ENCODE measurements at regions not wholly inside any gene's neighbourhood (a gene's known extent, or its start where the extent isn't known, plus 50 kb on each side); places are given as distances from the start of the nearest gene placed in this dataset.

DNA sequence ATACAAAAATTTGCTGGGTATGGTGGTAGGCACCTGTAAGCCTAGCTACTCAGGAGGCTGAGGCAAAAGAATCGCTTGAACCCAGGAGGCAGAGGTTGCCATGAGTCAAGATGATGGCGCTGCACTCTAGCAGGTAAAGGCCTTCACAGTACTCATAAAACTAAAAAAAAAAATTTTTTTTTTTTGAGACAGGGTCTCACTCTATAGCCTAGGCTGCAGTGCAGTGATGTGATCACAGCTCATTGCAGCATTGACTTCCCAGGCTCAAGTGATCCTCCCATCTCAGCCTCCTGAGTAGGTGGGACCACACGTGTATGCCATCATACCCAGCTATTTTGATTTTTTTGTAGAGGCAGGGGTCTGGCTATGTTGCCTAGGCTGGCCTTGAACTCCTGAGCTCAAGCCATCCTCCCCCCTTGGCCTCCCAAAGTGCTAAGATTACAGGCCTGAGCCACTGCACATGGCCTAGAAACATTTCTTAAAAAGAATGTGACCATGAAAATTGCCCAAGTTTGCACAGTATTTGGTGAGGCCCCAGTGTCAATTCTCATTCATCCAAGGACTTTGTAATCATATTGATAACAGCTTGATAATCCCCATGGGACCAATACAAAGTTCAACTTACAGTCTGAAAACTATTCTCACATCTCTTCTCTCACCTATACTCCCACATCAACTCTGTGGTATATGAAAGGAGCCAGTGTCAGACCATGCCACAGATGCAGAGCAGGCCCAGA lies 64.2 kb upstream of the MYCN start:
- no peak for ATAC-seq
- TF ChIP-seq, protein P1, sequence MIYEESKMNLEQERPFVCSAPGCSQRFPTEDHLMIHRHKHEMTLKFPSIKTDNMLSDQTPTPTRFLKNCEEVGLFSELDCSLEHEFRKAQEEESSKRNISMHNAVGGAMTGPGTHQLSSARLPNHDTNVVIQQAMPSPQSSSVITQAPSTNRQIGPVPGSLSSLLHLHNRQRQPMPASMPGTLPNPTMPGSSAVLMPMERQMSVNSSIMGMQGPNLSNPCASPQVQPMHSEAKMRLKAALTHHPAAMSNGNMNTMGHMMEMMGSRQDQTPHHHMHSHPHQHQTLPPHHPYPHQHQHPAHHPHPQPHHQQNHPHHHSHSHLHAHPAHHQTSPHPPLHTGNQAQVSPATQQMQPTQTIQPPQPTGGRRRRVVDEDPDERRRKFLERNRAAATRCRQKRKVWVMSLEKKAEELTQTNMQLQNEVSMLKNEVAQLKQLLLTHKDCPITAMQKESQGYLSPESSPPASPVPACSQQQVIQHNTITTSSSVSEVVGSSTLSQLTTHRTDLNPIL (CRISPR knock-in tag; IDR thresholded peaks at IDR 0.05; ENCODE audit: low read depth), result no peak
- TF ChIP-seq OSR1 (CRISPR knock-in tag; IDR thresholded peaks at IDR 0.05) (no peak), TOX (CRISPR knock-in tag; IDR thresholded peaks at IDR 0.05; ENCODE audit: borderline replicate concordance) (no peak), BACH2 (CRISPR knock-in tag; IDR thresholded peaks at IDR 0.05; ENCODE audit: borderline replicate concordance) (no peak), TCF4 (CRISPR knock-in tag; IDR thresholded peaks at IDR 0.05; ENCODE audit: borderline replicate concordance) (no peak)

DNA sequence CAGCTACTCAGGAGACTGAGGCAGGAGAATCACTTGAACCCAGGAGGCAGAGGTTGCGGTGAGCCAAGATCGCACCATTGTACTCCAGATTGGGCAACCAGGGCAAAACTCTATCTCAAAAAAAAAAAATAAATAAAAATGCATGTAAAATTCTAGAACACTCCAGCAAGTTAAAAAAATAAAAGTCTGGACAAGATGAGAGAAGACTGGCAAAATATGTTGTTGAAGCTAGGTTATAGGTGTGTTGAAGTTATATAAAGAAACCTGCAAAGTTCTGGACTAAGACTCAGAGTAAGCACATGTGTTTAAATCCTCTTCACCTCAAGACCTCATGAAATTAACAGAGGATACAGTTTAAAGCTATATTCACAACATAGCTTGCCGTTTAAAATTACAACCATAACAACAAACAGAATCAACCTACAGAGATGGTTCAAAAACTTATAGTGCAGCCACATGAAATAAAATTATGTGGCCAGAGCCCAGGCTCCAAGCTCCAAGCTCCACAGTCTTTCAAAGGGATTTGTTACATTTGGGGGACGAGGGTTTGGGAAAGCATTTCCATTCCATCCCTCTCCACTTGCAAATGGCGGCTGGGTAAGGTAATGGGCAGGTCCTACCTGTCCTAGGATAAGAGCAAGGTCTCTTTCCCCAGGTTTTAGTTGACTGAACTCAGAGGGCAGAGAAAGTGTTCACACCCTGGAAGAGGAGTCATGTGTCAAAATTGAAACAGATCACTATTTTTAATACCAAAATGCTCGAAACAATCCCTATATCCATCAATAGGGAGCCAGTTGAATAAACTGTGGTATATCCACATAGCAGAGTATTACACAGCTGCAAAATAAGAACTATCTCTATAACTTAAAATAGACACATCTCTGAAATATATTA lies 59.9 kb upstream of the MYCN start:
- TF ChIP-seq, protein P1 (CRISPR knock-in tag; IDR thresholded peaks at IDR 0.05; ENCODE audit: low read depth), result no peak
- TF ChIP-seq RARB (CRISPR knock-in tag; IDR thresholded peaks at IDR 0.05), result no peak
- ATAC-seq, result no peak

DNA sequence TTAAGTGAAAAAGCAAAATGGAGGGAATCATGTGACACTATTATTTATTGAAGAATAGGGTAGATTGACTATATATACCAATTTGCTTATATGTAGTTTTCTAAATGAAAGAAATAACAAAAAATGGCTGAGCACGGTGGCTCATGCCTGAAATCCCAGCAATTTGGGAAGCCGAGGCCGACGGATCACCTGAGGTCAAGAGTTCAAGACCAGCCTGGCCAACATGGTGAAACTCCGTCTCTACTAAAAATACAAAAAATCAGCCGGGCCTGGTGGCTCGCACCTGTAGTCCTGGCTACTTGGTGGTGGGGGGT lies 59.3 kb upstream of the MYCN start:
- no peak for TF ChIP-seq BACH2 (CRISPR knock-in tag; IDR thresholded peaks at IDR 0.05; ENCODE audit: borderline replicate concordance)
- no peak for TF ChIP-seq ISL1 (CRISPR knock-in tag; IDR thresholded peaks at IDR 0.05)
- no peak for TF ChIP-seq ESRRG (CRISPR knock-in tag; IDR thresholded peaks at IDR 0.05)
- no peak for TF ChIP-seq GLIS3 (CRISPR knock-in tag; IDR thresholded peaks at IDR 0.05)
- TF ChIP-seq PPARA (CRISPR knock-in tag; IDR thresholded peaks at IDR 0.05; ENCODE audit: borderline replicate concordance), result no peak
- TF ChIP-seq, protein P2, sequence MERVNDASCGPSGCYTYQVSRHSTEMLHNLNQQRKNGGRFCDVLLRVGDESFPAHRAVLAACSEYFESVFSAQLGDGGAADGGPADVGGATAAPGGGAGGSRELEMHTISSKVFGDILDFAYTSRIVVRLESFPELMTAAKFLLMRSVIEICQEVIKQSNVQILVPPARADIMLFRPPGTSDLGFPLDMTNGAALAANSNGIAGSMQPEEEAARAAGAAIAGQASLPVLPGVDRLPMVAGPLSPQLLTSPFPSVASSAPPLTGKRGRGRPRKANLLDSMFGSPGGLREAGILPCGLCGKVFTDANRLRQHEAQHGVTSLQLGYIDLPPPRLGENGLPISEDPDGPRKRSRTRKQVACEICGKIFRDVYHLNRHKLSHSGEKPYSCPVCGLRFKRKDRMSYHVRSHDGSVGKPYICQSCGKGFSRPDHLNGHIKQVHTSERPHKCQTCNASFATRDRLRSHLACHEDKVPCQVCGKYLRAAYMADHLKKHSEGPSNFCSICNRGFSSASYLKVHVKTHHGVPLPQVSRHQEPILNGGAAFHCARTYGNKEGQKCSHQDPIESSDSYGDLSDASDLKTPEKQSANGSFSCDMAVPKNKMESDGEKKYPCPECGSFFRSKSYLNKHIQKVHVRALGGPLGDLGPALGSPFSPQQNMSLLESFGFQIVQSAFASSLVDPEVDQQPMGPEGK (CRISPR knock-in tag; IDR thresholded peaks at IDR 0.05; ENCODE audit: borderline replicate concordance), result no peak
- TF ChIP-seq, protein P3, sequence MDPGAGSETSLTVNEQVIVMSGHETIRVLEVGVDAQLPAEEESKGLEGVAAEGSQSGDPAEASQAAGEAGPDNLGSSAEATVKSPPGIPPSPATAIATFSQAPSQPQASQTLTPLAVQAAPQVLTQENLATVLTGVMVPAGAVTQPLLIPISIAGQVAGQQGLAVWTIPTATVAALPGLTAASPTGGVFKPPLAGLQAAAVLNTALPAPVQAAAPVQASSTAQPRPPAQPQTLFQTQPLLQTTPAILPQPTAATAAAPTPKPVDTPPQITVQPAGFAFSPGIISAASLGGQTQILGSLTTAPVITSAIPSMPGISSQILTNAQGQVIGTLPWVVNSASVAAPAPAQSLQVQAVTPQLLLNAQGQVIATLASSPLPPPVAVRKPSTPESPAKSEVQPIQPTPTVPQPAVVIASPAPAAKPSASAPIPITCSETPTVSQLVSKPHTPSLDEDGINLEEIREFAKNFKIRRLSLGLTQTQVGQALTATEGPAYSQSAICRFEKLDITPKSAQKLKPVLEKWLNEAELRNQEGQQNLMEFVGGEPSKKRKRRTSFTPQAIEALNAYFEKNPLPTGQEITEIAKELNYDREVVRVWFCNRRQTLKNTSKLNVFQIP (CRISPR knock-in tag; IDR thresholded peaks at IDR 0.05; ENCODE audit: borderline replicate concordance, low read depth), result no peak
- no peak for TF ChIP-seq ARNTL (CRISPR knock-in tag; IDR thresholded peaks at IDR 0.05; ENCODE audit: borderline replicate concordance, low read depth)
- TF ChIP-seq TOX (CRISPR knock-in tag; IDR thresholded peaks at IDR 0.05; ENCODE audit: borderline replicate concordance), result no peak
- TF ChIP-seq ZFP3 (CRISPR knock-in tag; IDR thresholded peaks at IDR 0.05), result no peak
- TF ChIP-seq, protein P4, sequence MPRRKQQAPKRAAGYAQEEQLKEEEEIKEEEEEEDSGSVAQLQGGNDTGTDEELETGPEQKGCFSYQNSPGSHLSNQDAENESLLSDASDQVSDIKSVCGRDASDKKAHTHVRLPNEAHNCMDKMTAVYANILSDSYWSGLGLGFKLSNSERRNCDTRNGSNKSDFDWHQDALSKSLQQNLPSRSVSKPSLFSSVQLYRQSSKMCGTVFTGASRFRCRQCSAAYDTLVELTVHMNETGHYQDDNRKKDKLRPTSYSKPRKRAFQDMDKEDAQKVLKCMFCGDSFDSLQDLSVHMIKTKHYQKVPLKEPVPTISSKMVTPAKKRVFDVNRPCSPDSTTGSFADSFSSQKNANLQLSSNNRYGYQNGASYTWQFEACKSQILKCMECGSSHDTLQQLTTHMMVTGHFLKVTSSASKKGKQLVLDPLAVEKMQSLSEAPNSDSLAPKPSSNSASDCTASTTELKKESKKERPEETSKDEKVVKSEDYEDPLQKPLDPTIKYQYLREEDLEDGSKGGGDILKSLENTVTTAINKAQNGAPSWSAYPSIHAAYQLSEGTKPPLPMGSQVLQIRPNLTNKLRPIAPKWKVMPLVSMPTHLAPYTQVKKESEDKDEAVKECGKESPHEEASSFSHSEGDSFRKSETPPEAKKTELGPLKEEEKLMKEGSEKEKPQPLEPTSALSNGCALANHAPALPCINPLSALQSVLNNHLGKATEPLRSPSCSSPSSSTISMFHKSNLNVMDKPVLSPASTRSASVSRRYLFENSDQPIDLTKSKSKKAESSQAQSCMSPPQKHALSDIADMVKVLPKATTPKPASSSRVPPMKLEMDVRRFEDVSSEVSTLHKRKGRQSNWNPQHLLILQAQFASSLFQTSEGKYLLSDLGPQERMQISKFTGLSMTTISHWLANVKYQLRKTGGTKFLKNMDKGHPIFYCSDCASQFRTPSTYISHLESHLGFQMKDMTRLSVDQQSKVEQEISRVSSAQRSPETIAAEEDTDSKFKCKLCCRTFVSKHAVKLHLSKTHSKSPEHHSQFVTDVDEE (CRISPR knock-in tag; IDR thresholded peaks at IDR 0.05), result no peak
- TF ChIP-seq SNAI2 (CRISPR knock-in tag; IDR thresholded peaks at IDR 0.05), result no peak
- no peak for TF ChIP-seq ZNF70 (CRISPR knock-in tag; IDR thresholded peaks at IDR 0.05)
- TF ChIP-seq ZNF8 (CRISPR knock-in tag; IDR thresholded peaks at IDR 0.05), result no peak
- no peak for TF ChIP-seq ZC3H10 (CRISPR knock-in tag; IDR thresholded peaks at IDR 0.05)
- TF ChIP-seq, protein P1 (CRISPR knock-in tag; IDR thresholded peaks at IDR 0.05; ENCODE audit: low read depth), result no peak
- TF ChIP-seq ZFP30 (CRISPR knock-in tag; IDR thresholded peaks at IDR 0.05), result no peak
- TF ChIP-seq, protein P5, sequence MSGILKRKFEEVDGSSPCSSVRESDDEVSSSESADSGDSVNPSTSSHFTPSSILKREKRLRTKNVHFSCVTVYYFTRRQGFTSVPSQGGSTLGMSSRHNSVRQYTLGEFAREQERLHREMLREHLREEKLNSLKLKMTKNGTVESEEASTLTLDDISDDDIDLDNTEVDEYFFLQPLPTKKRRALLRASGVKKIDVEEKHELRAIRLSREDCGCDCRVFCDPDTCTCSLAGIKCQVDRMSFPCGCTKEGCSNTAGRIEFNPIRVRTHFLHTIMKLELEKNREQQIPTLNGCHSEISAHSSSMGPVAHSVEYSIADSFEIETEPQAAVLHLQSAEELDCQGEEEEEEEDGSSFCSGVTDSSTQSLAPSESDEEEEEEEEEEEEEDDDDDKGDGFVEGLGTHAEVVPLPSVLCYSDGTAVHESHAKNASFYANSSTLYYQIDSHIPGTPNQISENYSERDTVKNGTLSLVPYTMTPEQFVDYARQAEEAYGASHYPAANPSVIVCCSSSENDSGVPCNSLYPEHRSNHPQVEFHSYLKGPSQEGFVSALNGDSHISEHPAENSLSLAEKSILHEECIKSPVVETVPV (CRISPR knock-in tag; IDR thresholded peaks at IDR 0.05), result no peak
- TF ChIP-seq RARB (CRISPR knock-in tag; IDR thresholded peaks at IDR 0.05), result no peak
- TF ChIP-seq OSR1 (CRISPR knock-in tag; IDR thresholded peaks at IDR 0.05), result no peak
- ATAC-seq, result no peak
